SU-DHL-6 (cell line): ENCODE measurements at regions not wholly inside any gene's neighbourhood (a gene's known extent, or its start where the extent isn't known, plus 50 kb on each side); places are given as distances from the start of the nearest gene placed in this dataset.

Experiments
- CTCF ChIP-seq: fragments of 200-600 bp; sonication (generic); IDR thresholded peaks from one replicate; pipeline ENCODE4 v1.5.1; 2017; ENCODE audit warnings: antibody characterized with exemption, mild to moderate bottlenecking, low read length, moderate library complexity; ENCODE audit not compliant: insufficient read depth, poor library complexity, severe bottlenecking
- EZH2phosphoT487 ChIP-seq: fragments of 200-600 bp; sonication (generic), shearing (Covaris generic); conservative IDR thresholded peaks from 2 replicates; pipeline ENCODE4 v1.6.1; 2018; ENCODE audit warnings: mild to moderate bottlenecking, antibody characterized with exemption, low read length, moderate library complexity, mixed read lengths

GRCh38 chr14:87615047-87615446, 377.9 kb downstream of the GALC start:
- TF ChIP-seq CTCF = no peak
- no peak for TF ChIP-seq EZH2phosphoT487
